HL-60 (cell line): ENCODE measurements at regions not wholly inside any gene's neighbourhood (a gene's known extent, or its start where the extent isn't known, plus 50 kb on each side); places are given as distances from the start of the nearest gene placed in this dataset.

ENCODE experiments used
- DNase-seq, 2 experiments: peaks; one replicate each; pipeline ENCODE4 v3.0.0-alpha.2; 2010 to 2020; ENCODE audit warnings: low read depth in 1 of 2, low spot score in 1 of 2
- H3K27ac ChIP-seq: fragments of 250-450 bp; sonication (Bioruptor Pico); replicated peaks from 2 replicates; pipeline ENCODE4 v1.5.1; 2020; ENCODE audit warnings: mild to moderate bottlenecking, moderate library complexity
- H3K27me3 ChIP-seq: fragments of 250-450 bp; sonication (Bioruptor Pico); 2 replicates; pipeline ENCODE4 v1.5.1; 2021; ENCODE audit warnings: mild to moderate bottlenecking, moderate library complexity; ENCODE audit not compliant: insufficient read depth, poor library complexity, severe bottlenecking
- H3K4me3 ChIP-seq: replicated peaks from 2 replicates; pipeline ENCODE4 v1.5.1; 2011; ENCODE audit warnings: mild to moderate bottlenecking, control low read depth, low read length; ENCODE audit not compliant: insufficient read depth
- CTCF ChIP-seq: IDR thresholded peaks from one replicate; pipeline ENCODE4 v1.5.1; 2011; ENCODE audit warnings: low read length, control low read depth, inconsistent platforms; ENCODE audit not compliant: insufficient read depth
- GABPA ChIP-seq: IDR thresholded peaks from 2 replicates; pipeline ENCODE4 v1.6.1; 2012; ENCODE audit warnings: low read depth
- POLR2AphosphoS5 ChIP-seq: IDR thresholded peaks from 2 replicates; pipeline ENCODE4 v1.6.1; 2012; ENCODE audit warnings: low read depth
- REST ChIP-seq: IDR thresholded peaks from 2 replicates; pipeline ENCODE4 v1.6.1; 2012; ENCODE audit warnings: low read depth; ENCODE audit not compliant: insufficient replicate concordance
- SPI1 ChIP-seq: IDR thresholded peaks from 2 replicates; pipeline ENCODE4 v1.6.1; 2012; ENCODE audit warnings: low read depth, mild to moderate bottlenecking, borderline replicate concordance

GRCh38 chr14:61186341-61187195 is 94.6 kb downstream of the TMEM30B start:
- Histone ChIP-seq H3K4me3 (no peak overlapping the region), H3K27ac (no peak overlapping the region), H3K27me3 (peaks cover 27% of the 10 kb centered on the region)
- TF ChIP-seq SPI1 (no peak), CTCF (no peak), REST (no peak), GABPA (no peak), POLR2AphosphoS5 (no peak)
- DNase-seq, result no peak

- H3K4me3 ChIP-seq, result no peak overlapping the region
- no peak overlapping the region for H3K27ac ChIP-seq
- peaks cover 23% of the 10 kb centered on the region for H3K27me3 ChIP-seq
- TF ChIP-seq SPI1, result no peak
- no peak for TF ChIP-seq POLR2AphosphoS5
- no peak for TF ChIP-seq REST
- no peak for TF ChIP-seq GABPA
- no peak for TF ChIP-seq CTCF
- no peak for DNase-seq
Measured at GRCh38 chr14:61185534-61185933, 95.6 kb downstream of the TMEM30B start.

GRCh38 chr14:61184112-61184511 is 97.0 kb downstream of the TMEM30B start:
- DNase-seq, result no peak
- TF ChIP-seq REST (no peak), CTCF (no peak), POLR2AphosphoS5 (no peak), SPI1 (no peak), GABPA (no peak)
- Histone ChIP-seq H3K27me3 (peaks cover 13% of the 10 kb centered on the region), H3K4me3 (no peak overlapping the region), H3K27ac (no peak overlapping the region)
